K562 (cell line): ENCODE measurements at regions not wholly inside any gene's neighbourhood (a gene's known extent, or its start where the extent isn't known, plus 50 kb on each side); places are given as distances from the start of the nearest gene placed in this dataset.

ENCODE experiments used
- ATAC-seq: fragments of 200-7000 bp; cut with Tn5 transposase; 3 replicates; pipeline ENCODE4 v1.9.1; 2020; ENCODE audit warnings: moderate library complexity
- BruUV-seq: library from RNA; stranded (reverse); fragments of 400-500 nt; replicated peaks from 2 replicates; lab custom pipeline; 2021; lab: Mats Ljungman, UMichigan
- CTCF ChIA-PET: fragments of 300-600 bp; formaldehyde crosslinking; extraction: SDS; loops from one replicate; lab custom pipeline; 2021; ENCODE audit warnings: low intra/inter-chr PET ratio; lab: Yijun Ruan, JAX
- POLR2A ChIA-PET: fragments of 300-600, 350-650 bp; sonication (Branson Sonifier 250); formaldehyde crosslinking; extraction: SDS; loops from one replicate; lab custom pipeline; 2021; ENCODE audit warnings: antibody characterized with exemption, inconsistent platforms; lab: Yijun Ruan, JAX
- DNase-seq, 4 experiments: peaks; one replicate each; pipeline versions ENCODE4 v3.0.0 to v3.0.0-alpha.2; 2011 to 2018; ENCODE audit warnings: low spot score in 3 of 4, mixed read lengths in 3 of 4; ENCODE audit errors: extremely low read depth in 1 of 4
- FAIRE-seq: peaks from 2 replicates; lab custom pipeline; 2011; peaks lifted over from hg19 to GRCh38; lab: Jason Lieb, UNC
- H2AFZ ChIP-seq: 2 replicates; pipeline ENCODE4 v1.6.0; 2011; ENCODE audit warnings: low read depth, low read length, control low read depth, inconsistent platforms
- H3K27ac ChIP-seq: fragments of 200-600 bp; 3 replicates; pipeline ENCODE4 v1.8.0; 2011; ENCODE audit warnings: low read depth, mild to moderate bottlenecking, control low read depth, inconsistent platforms, low read length, moderate library complexity, mixed read lengths; ENCODE audit errors: extremely low read depth
- H3K27me3 ChIP-seq, 2 experiments: fragments of 300-600 bp in 1 of 2; 2 replicates in 1 of 2; 3 replicates in 1 of 2; pipeline versions ENCODE4 v1.6.0 to v1.8.0; 2011; ENCODE audit warnings: inconsistent platforms in 2 of 2, low read length in 2 of 2, mild to moderate bottlenecking in 1 of 2, mixed read lengths in 1 of 2, moderate library complexity in 1 of 2; ENCODE audit not compliant: control insufficient read depth in 2 of 2, insufficient read depth in 2 of 2
- H3K36me3 ChIP-seq: fragments of 300-600 bp; 3 replicates; pipeline ENCODE4 v1.8.0; 2011; ENCODE audit warnings: mild to moderate bottlenecking, low read length, inconsistent platforms; ENCODE audit not compliant: control insufficient read depth, insufficient read depth
- H3K4me1 ChIP-seq, 2 experiments: fragments of 200-600 bp in 1 of 2; replicated peaks in 1 of 2; 2 replicates in 1 of 2; 3 replicates in 1 of 2; pipeline versions ENCODE4 v1.5.1 to v1.8.0; 2011; ENCODE audit warnings: inconsistent platforms in 2 of 2, low read length in 2 of 2, mild to moderate bottlenecking in 1 of 2, mixed read lengths in 1 of 2, moderate library complexity in 1 of 2; ENCODE audit not compliant: control insufficient read depth in 2 of 2, insufficient read depth in 2 of 2
- H3K4me2 ChIP-seq: 2 replicates; pipeline ENCODE4 v1.6.1; 2011; ENCODE audit warnings: low read length, control low read depth, inconsistent platforms, mixed read lengths; ENCODE audit not compliant: insufficient read depth
- H3K4me3 ChIP-seq: fragments of 200-600 bp; sonication (generic), shearing (Covaris generic); 2 replicates; pipeline ENCODE4 v1.5.1; 2016; ENCODE audit warnings: control low read depth, inconsistent platforms
- H3K79me2 ChIP-seq: fragments of 200-600 bp; 3 replicates; pipeline ENCODE4 v1.8.0; 2011; ENCODE audit warnings: low read length, inconsistent platforms; ENCODE audit not compliant: control insufficient read depth, insufficient read depth
- H3K9ac ChIP-seq, 2 experiments: 2 replicates each; pipeline versions ENCODE4 v1.6.0 to v1.6.1; 2011; ENCODE audit warnings: low read depth in 2 of 2, low read length in 2 of 2, control low read depth in 1 of 2, inconsistent platforms in 1 of 2, mild to moderate bottlenecking in 1 of 2, mixed read lengths in 1 of 2; ENCODE audit not compliant: insufficient read depth in 1 of 2
- H3K9me1 ChIP-seq: one replicate; pipeline ENCODE4 v1.6.0; 2011; ENCODE audit warnings: inconsistent platforms, mild to moderate bottlenecking, low read length, moderate library complexity; ENCODE audit not compliant: control insufficient read depth, insufficient read depth
- H3K9me3 ChIP-seq: replicated peaks from 2 replicates; pipeline ENCODE4 v1.5.1; 2011; ENCODE audit warnings: low read depth, low read length, inconsistent platforms; ENCODE audit not compliant: control insufficient read depth, insufficient read depth
- H4K20me1 ChIP-seq: replicated peaks from 2 replicates; pipeline ENCODE4 v1.6.1; 2011; ENCODE audit warnings: low read length, inconsistent platforms, mixed read lengths; ENCODE audit not compliant: control insufficient read depth, insufficient read depth
- BACH1 ChIP-seq: fragments of 200-800 bp; sonication (Bioruptor generic); IDR thresholded peaks from 2 replicates; pipeline ENCODE4 v1.6.1; 2016; ENCODE audit warnings: missing genetic modification characterization, missing compliant biosample characterization
- CREM ChIP-seq: IDR thresholded peaks from 2 replicates; pipeline ENCODE4 v1.6.1; 2014; ENCODE audit warnings: antibody characterized with exemption, low read depth
- EP400 ChIP-seq: fragments of 450-650 bp; IDR thresholded peaks from 2 replicates; pipeline ENCODE4 v1.6.1; 2017; ENCODE audit warnings: antibody characterized with exemption, mild to moderate bottlenecking, moderate library complexity
- ERF ChIP-seq: fragments of 450-650 bp; formaldehyde crosslinking; IDR thresholded peaks from 2 replicates; pipeline ENCODE4 v1.4.0; 2020; ENCODE audit warnings: mild to moderate bottlenecking, mixed read lengths
- SNIP1 ChIP-seq: fragments of 450-650 bp; IDR thresholded peaks from 2 replicates; pipeline ENCODE4 v1.7.1; 2017; ENCODE audit warnings: low read depth, mild to moderate bottlenecking
- SRSF9 ChIP-seq: fragments of 200-400 bp; formaldehyde crosslinking; IDR thresholded peaks from 2 replicates; pipeline ENCODE4 v1.6.1; 2017; ENCODE audit warnings: low read depth, low read length, borderline replicate concordance
- SUPT5H ChIP-seq: fragments of 450-650 bp; IDR thresholded peaks from 2 replicates; pipeline ENCODE4 v1.6.1; 2016
- ZNF23 ChIP-seq: fragments of 250-450 bp; sonication (Bioruptor Pico); IDR thresholded peaks from 2 replicates; pipeline ENCODE4 v1.4.0; 2020; ENCODE audit warnings: mild to moderate bottlenecking
- ZNF274 ChIP-seq: IDR thresholded peaks from 2 replicates; pipeline ENCODE4 v1.6.1; 2011; ENCODE audit warnings: low read depth, mild to moderate bottlenecking, low read length, moderate library complexity, borderline replicate concordance
- ZNF282 ChIP-seq: sonication (generic); formaldehyde crosslinking; IDR thresholded peaks from 2 replicates; pipeline ENCODE4 v1.8.1; 2023; ENCODE audit warnings: missing genetic modification reagents
- WGBS: fragments of 100-300 bp; shearing (Covaris generic); methylation state at CpG from one replicate; pipeline ENCODE4 v1.1.6; 2016; ENCODE audit warnings: low coverage, mixed read lengths; ENCODE audit not compliant: insufficient coverage; ENCODE audit errors: missing lambda C conversion rate; 5-methylcytosine and 5-hydroxymethylcytosine counted together
- in situ Hi-C: fragments of 300-500 bp; cut with MboI; formaldehyde crosslinking; loops from 4 replicates; pipeline ENCODE4 v1.15.0; 2018; ENCODE audit warnings: inconsistent platforms, mixed read lengths
- intact Hi-C: fragments of 100-400 bp; cut with micrococcal nuclease; formaldehyde crosslinking; loops from 2 replicates; pipeline ENCODE4 v1.14.2; 2022
- TF ChIP-seq, protein P1 (sequence below): fragments of 200-800 bp; sonication (Bioruptor generic); IDR thresholded peaks from 2 replicates; pipeline ENCODE4 v1.6.1; 2017; ENCODE audit warnings: missing genetic modification characterization, missing compliant biosample characterization
- TF ChIP-seq, protein P2 (sequence below): fragments of 250-450 bp; sonication (Bioruptor Pico); IDR thresholded peaks from 2 replicates; pipeline ENCODE4 v1.8.0; 2022; ENCODE audit warnings: moderate library complexity, mild to moderate bottlenecking, inconsistent platforms

DNA sequence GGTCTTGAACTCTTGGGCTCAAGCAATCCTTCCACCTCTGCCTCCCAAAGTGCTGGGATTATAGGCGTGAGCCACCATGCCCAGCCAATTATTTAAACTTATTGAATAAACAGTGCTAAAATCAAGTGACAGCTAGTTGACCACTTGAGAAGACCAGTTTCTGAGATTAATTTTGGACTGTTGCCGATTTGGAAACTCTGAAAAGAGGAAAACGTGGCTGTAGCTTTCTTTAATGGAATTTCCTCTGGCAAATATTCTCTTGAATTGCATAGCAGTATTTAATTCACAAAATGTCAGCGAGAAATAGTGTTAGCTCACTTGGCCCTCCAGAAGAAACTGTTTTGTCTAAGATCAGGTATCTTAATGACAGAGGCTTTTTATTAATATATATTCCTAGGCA is 754.5 kb downstream of the HDGFL1 start (continued):
- TF ChIP-seq SRSF9 (no peak), ZNF282 (CRISPR knock-in tag) (no peak)

DNA sequence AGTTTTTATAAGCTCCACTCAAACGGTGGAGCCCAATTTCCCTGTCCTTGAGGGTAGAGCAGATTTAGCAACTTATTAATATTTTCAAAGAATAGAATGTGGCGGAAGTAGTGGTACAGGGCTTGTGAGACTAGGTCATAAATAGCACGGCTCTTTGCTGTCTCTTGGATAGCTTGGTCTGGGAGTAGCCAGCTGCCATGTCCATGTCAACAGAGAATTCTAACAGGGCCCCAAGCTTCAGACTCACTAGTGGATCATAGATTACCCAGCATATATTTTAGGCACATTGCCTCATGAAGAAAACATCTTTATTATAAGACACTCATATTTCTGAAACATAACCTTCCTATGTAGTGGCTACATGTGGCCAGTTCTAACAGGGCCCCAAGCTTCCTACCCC is 755.7 kb downstream of the HDGFL1 start:
- DNase-seq (no peak), ATAC-seq (no peak), FAIRE-seq (no peak)
- Histone ChIP-seq H3K4me3 (no peak overlapping the region), H3K9ac (no peak overlapping the region), H2AFZ (no peak overlapping the region)
- WGBS, result 0% methylated on average over 3 of the region's 3 CpGs
- intact Hi-C loops, result no loop called here
- no peak for TF ChIP-seq ZNF274
- TF ChIP-seq, all 486 proteins: peak for 0
- BruUV-seq, result no TSS peak
- Histone ChIP-seq H3K9me1 (no peaks in the 10 kb centered on the region), H3K4me1 (no peaks in the 10 kb centered on the region), H3K79me2 (no peaks in the 10 kb centered on the region), H4K20me1 (no peaks in the 10 kb centered on the region), H3K27ac (no peak overlapping the region), H3K9me3 (no peaks in the 10 kb centered on the region; the same call in 1 of the 2 replicates), H3K4me2 (no peak overlapping the region), H3K36me3 (no peaks in the 10 kb centered on the region), H3K27me3 (no peaks in the 10 kb centered on the region)
- ChIA-PET CTCF (no interaction called here), POLR2A (no interaction called here)
- in situ Hi-C loops, result no loop called here

DNA sequence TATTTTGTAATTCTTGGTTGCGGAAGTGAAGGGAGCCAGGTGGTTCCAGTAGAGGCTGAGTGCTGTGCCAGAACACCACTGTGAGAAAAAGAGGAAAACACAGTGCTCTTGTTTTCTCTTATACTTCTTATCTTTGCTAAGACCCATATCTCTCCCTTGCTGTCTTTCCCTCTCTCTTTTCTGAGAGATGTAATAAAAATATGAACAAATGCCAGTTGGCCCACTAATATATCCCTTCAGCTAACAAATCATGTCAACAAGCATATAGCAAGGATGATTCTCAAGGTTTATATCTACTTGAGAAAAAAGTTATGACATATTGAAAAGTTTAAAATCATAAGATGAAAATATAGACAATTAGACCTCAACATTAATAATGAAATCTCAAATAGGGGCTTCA is 758.3 kb downstream of the HDGFL1 start:
- Histone ChIP-seq H3K27ac (no peak overlapping the region), H3K4me3 (no peak overlapping the region), H3K36me3 (no peaks in the 10 kb centered on the region), H3K9me3 (no peaks in the 10 kb centered on the region; the same call in 1 of the 2 replicates), H3K79me2 (no peaks in the 10 kb centered on the region), H3K27me3 (no peaks in the 10 kb centered on the region), H4K20me1 (no peaks in the 10 kb centered on the region), H3K4me1 (no peaks in the 10 kb centered on the region), H3K9me1 (no peaks in the 10 kb centered on the region), H3K9ac (no peak overlapping the region), H2AFZ (no peak overlapping the region), H3K4me2 (no peak overlapping the region)
- DNase-seq (no peak), ATAC-seq (no peak), FAIRE-seq (no peak)
- no TSS peak for BruUV-seq
- ChIA-PET POLR2A (no interaction called here), CTCF (no interaction called here)
- in situ Hi-C loops, result no loop called here
- intact Hi-C loops, result no loop called here
- 0% methylated on average over 1 of the region's 1 CpG for WGBS
- TF ChIP-seq ZNF23, result no peak
- no peak for TF ChIP-seq SUPT5H
- TF ChIP-seq BACH1, result no peak
- TF ChIP-seq, protein P1, sequence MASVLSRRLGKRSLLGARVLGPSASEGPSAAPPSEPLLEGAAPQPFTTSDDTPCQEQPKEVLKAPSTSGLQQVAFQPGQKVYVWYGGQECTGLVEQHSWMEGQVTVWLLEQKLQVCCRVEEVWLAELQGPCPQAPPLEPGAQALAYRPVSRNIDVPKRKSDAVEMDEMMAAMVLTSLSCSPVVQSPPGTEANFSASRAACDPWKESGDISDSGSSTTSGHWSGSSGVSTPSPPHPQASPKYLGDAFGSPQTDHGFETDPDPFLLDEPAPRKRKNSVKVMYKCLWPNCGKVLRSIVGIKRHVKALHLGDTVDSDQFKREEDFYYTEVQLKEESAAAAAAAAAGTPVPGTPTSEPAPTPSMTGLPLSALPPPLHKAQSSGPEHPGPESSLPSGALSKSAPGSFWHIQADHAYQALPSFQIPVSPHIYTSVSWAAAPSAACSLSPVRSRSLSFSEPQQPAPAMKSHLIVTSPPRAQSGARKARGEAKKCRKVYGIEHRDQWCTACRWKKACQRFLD (CRISPR knock-in tag), result no peak
- TF ChIP-seq SNIP1, result no peak
- TF ChIP-seq, protein P2, sequence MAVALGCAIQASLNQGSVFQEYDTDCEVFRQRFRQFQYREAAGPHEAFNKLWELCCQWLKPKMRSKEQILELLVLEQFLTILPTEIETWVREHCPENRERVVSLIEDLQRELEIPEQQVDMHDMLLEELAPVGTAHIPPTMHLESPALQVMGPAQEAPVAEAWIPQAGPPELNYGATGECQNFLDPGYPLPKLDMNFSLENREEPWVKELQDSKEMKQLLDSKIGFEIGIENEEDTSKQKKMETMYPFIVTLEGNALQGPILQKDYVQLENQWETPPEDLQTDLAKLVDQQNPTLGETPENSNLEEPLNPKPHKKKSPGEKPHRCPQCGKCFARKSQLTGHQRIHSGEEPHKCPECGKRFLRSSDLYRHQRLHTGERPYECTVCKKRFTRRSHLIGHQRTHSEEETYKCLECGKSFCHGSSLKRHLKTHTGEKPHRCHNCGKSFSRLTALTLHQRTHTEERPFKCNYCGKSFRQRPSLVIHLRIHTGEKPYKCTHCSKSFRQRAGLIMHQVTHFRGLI, result no peak
- TF ChIP-seq CREM, result no peak
- no peak for TF ChIP-seq ERF (CRISPR knock-in tag)
- no peak for TF ChIP-seq EP400
